Neutrophil (primary cell): ENCODE measurements at regions not wholly inside any gene's neighbourhood (a gene's known extent, or its start where the extent isn't known, plus 50 kb on each side); places are given as distances from the start of the nearest gene placed in this dataset.

Experiments used
- H3K27ac ChIP-seq: fragments of 200-600 bp; sonication (generic); 2 replicates; pipeline ENCODE4 v1.5.1; 2016; ENCODE audit warnings: mild to moderate bottlenecking, moderate library complexity
- H3K27me3 ChIP-seq: fragments of 200-600 bp; sonication (generic); 2 replicates; pipeline ENCODE4 v1.6.0; 2016; ENCODE audit warnings: mild to moderate bottlenecking
- H3K36me3 ChIP-seq: fragments of 200-600 bp; sonication (generic); 2 replicates; pipeline ENCODE4 v1.5.1; 2017
- H3K4me1 ChIP-seq, 2 experiments: fragments of 200-600 bp in 1 of 2; sonication (generic) in 1 of 2; 1 replicate in 1 of 2; 2 replicates in 1 of 2; pipeline versions ENCODE4 v1.5.1 to v1.6.1; 2013 to 2016; ENCODE audit warnings: low read depth in 1 of 2, low read length in 1 of 2, mild to moderate bottlenecking in 1 of 2, moderate library complexity in 1 of 2; ENCODE audit not compliant: control insufficient read depth in 1 of 2, insufficient read depth in 1 of 2
- H3K4me3 ChIP-seq, 2 experiments: fragments of 200-600 bp in 1 of 2; sonication (generic) in 1 of 2; 1 replicate in 1 of 2; 2 replicates in 1 of 2; pipeline ENCODE4 v1.5.1; 2013 to 2016; ENCODE audit warnings: low read depth in 1 of 2, low read length in 1 of 2, mild to moderate bottlenecking in 1 of 2, moderate library complexity in 1 of 2
- H3K9me3 ChIP-seq: fragments of 200-600 bp; sonication (generic); 2 replicates; pipeline ENCODE4 v1.5.1; 2016
- TF ChIP-seq, protein P1 (sequence below): fragments of 200-600 bp; sonication (generic); IDR thresholded peaks from 2 replicates; pipeline ENCODE4 v1.5.1; 2016; ENCODE audit warnings: antibody characterized with exemption

DNA sequence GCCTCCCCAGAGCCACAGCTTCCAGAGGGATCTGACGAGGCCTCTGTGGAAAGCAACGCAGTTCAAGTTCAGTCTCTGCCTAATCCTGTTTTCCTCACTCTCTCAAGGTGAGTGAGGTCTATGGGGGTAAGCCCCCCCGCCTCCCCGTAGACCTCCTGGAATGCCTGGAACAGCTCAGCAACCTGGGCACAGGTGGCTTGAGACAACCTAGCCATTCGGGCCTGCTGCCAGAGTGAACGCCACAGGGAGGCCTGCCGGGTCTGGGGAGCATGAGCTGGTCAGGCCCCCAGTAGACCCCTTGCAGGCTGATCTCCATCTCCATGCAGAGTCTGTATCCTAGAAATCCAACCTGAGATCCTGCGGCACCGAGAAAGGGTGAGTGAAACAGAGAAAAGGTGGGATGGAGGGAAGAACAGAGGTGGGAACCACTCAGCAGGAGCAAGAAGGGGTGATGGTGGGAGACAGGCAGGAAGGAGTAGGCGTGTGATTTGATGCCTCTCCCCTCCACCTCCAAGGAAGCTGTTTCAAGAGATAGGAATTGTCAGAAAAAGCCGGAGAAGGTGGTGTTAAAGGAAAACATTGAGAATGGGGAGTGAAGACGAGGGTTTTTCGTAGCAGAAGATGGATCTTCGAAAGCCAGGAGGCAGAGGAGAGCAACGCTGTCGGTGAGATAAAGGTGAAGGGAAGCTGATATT, 123.1 kb upstream of the PRMT8 start:
- TF ChIP-seq, protein P1, sequence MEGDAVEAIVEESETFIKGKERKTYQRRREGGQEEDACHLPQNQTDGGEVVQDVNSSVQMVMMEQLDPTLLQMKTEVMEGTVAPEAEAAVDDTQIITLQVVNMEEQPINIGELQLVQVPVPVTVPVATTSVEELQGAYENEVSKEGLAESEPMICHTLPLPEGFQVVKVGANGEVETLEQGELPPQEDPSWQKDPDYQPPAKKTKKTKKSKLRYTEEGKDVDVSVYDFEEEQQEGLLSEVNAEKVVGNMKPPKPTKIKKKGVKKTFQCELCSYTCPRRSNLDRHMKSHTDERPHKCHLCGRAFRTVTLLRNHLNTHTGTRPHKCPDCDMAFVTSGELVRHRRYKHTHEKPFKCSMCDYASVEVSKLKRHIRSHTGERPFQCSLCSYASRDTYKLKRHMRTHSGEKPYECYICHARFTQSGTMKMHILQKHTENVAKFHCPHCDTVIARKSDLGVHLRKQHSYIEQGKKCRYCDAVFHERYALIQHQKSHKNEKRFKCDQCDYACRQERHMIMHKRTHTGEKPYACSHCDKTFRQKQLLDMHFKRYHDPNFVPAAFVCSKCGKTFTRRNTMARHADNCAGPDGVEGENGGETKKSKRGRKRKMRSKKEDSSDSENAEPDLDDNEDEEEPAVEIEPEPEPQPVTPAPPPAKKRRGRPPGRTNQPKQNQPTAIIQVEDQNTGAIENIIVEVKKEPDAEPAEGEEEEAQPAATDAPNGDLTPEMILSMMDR: no peak
- H3K27me3 ChIP-seq: peaks cover 97% of the 10 kb centered on the region

DNA sequence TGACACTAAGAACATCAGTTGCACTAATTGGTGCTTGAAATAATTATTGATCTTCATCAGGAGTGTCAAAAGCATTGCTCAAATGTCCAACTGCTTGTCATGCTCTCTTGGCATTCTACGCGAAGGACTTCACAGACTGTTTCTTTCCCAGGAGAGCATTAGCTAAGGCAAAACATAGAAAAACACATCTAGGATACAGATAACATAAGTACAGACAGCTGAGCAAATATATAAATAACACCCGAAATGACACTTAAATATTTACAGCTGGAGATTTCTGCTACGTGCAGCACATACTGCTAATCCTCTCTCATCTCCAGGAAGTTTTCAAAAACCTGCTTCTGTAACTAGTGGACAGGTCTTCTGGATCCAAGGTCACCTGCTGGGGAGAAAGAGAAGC, 120.0 kb upstream of the PRMT8 start:
- Histone ChIP-seq H3K9me3 (no peaks in the 10 kb centered on the region), H3K36me3 (no peaks in the 10 kb centered on the region), H3K4me3 (no peak overlapping the region), H3K27me3 (peaks cover 87% of the 10 kb centered on the region), H3K27ac (no peak overlapping the region), H3K4me1 (no peaks in the 10 kb centered on the region)
- TF ChIP-seq, protein P1: no peak

More for the DNA sequence above, 123.1 kb upstream of the PRMT8 start:
- H3K36me3 ChIP-seq: no peaks in the 10 kb centered on the region
- no peak overlapping the region for H3K4me3 ChIP-seq
- no peaks in the 10 kb centered on the region for H3K9me3 ChIP-seq
- no peaks in the 10 kb centered on the region for H3K4me1 ChIP-seq
- H3K27ac ChIP-seq: no peak overlapping the region

DNA sequence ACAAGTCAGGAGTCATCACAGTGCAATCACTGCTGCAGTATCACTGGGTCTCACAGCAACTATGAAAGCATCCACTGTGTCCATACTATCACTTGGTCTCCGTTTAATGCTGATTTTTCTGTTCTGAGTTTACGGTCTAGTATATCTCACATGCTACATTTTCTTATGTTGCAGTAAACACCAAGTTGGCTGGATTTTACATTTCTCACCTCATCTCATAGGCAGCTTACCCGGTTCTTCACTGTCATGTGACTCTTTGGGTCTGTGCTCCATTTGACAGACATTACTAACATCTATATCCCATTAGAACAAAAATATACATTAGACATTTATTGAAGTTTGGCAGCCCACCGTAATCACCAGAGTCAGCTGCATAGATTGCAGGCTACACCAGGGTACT, 115.7 kb upstream of the PRMT8 start:
- H3K4me3 ChIP-seq: no peak overlapping the region
- no peaks in the 10 kb centered on the region for H3K4me1 ChIP-seq
- no peaks in the 10 kb centered on the region for H3K36me3 ChIP-seq
- peaks cover 53% of the 10 kb centered on the region for H3K27me3 ChIP-seq
- TF ChIP-seq, protein P1: no peak
- no peak overlapping the region for H3K27ac ChIP-seq
- H3K9me3 ChIP-seq: no peaks in the 10 kb centered on the region

DNA sequence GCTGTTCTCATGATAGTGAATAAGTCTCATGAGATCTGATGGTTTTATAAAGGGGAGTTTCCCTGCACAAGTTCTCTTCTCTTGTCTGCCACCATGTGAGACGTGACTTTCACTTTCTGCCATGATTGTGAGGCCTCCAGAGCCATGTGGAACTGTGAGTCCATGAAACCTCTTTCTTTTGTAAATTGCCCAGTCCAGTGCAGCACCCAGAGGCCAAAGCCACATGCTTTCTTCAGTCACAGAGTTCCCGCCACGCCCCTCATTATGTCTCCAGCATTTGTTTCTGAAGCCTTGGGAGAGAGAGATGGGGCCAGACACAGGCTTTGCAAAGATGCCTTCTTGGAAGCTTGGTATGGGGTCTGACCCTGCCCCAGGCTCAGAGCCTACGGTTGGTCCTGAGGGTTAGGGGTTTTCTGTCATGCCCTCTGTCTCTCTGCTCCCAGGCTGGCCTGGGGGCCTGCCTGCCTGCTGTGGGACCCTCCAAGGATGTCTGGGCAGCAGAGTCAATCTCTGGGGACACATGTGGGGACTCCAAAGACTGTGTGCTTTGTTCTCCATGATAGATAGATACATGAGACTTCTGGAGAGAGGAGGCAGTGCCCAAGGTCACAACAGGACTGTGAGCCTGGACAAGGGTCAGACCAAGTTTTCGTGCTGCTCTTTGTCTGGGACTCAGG, 114.1 kb upstream of the PRMT8 start:
- peaks cover 50% of the 10 kb centered on the region for H3K27me3 ChIP-seq
- no peaks in the 10 kb centered on the region for H3K9me3 ChIP-seq
- H3K4me3 ChIP-seq: no peak overlapping the region
- no peaks in the 10 kb centered on the region for H3K4me1 ChIP-seq
- no peak overlapping the region for H3K27ac ChIP-seq
- TF ChIP-seq, protein P1: no peak
- H3K36me3 ChIP-seq: no peaks in the 10 kb centered on the region

DNA sequence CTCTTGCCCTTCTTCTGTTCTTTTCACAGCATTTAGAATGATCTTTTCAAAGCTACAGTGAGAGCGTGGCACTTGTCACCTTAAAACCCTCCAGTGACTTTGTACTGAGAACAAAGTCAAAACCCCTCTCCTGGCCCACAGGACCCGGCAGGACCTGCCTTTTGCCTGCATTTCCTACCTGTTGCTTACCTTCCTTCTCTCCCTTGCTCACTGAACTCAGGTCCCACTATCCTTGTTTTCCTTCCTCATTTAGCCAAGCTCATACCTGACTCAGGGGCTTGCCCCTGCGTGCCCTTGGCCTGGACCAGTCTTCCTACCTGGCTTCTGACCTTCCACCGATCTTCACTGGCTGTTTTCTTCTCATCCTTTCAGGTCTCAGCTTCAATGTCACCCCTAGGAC, 112.3 kb upstream of the PRMT8 start:
- Histone ChIP-seq H3K27me3 (peaks cover 52% of the 10 kb centered on the region), H3K36me3 (no peaks in the 10 kb centered on the region)
- TF ChIP-seq, protein P1: no peak

More for the DNA sequence above, 112.3 kb upstream of the PRMT8 start:
- no peaks in the 10 kb centered on the region for H3K9me3 ChIP-seq
- no peaks in the 10 kb centered on the region for H3K4me1 ChIP-seq
- H3K27ac ChIP-seq: no peak overlapping the region
- no peak overlapping the region for H3K4me3 ChIP-seq
